LNCAP (cell line): ENCODE measurements at regions not wholly inside any gene's neighbourhood (a gene's known extent, or its start where the extent isn't known, plus 50 kb on each side); places are given as distances from the start of the nearest gene placed in this dataset.

Source experiments
- CTCF ChIP-seq: fragments of 450-650 bp; IDR thresholded peaks from 2 replicates; pipeline ENCODE4 v1.5.1; 2017; ENCODE audit warnings: mild to moderate bottlenecking

GRCh38 chr9:120326049-120326693 is 253.8 kb downstream of the CDK5RAP2 start:
- TF ChIP-seq CTCF, result no peak

GRCh38 chr9:120324996-120325642 is 254.8 kb downstream of the CDK5RAP2 start:
- TF ChIP-seq CTCF, result no peak

- TF ChIP-seq CTCF, result no peak
Observed at GRCh38 chr9:120324461-120324860, 255.5 kb downstream of the CDK5RAP2 start.

- no peak for TF ChIP-seq CTCF
Observed at GRCh38 chr9:120323125-120323524, 256.8 kb downstream of the CDK5RAP2 start.

GRCh38 chr9:120319452-120319851 is 260.5 kb downstream of the CDK5RAP2 start:
- TF ChIP-seq CTCF, result no peak

- no peak for TF ChIP-seq CTCF
Observed at GRCh38 chr9:120315154-120315553, 264.8 kb downstream of the CDK5RAP2 start.

GRCh38 chr9:120312031-120312430 is 267.9 kb downstream of the CDK5RAP2 start:
- TF ChIP-seq CTCF, result no peak
